Left renal cortex interstitium (tissue), 4 donors: ENCODE measurements at regions not wholly inside any gene's neighbourhood (a gene's known extent, or its start where the extent isn't known, plus 50 kb on each side); places are given as distances from the start of the nearest gene placed in this dataset.
A peak's percentile ranks its signal among the peaks of the same experiment; 100 is the strongest.
"Not testable (repeated sequence)": the region's sequence is repeated elsewhere in the genome, so short reads cannot be mapped to it uniquely, and the experiment has no call there.

ENCODE experiments used
- DNase-seq, 4 donors: peaks; one replicate each; pipeline ENCODE4 v3.0.0-alpha.2; 2013; ENCODE audit warnings: low read depth in 4 of 4, low spot score in 2 of 4, missing footprints in 1 of 4

DNA sequence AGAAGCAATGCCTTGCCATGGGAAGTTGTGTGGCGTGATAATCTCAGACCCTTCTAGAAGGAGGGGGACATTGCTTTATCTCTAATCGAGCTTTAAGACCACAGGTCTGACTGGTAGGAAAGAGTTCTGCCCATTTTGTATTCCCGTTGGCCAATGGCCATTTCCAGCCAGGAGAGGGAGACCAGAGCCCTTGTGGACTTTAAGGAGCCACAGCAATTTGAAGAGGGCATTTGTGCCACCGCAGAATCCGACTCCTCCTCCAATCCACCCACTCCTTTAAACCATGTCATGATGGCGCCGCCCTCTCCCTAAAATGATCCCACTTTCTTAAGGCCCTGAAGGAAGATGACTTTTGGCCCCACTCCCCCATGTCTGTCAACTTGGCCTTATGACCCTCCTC is 560.5 kb upstream of the ADAMTS16 start:
- no peak for DNase-seq

GRCh38 chr5:4580772-4581171 is 559.4 kb upstream of the ADAMTS16 start:
- no peak for DNase-seq

DNA sequence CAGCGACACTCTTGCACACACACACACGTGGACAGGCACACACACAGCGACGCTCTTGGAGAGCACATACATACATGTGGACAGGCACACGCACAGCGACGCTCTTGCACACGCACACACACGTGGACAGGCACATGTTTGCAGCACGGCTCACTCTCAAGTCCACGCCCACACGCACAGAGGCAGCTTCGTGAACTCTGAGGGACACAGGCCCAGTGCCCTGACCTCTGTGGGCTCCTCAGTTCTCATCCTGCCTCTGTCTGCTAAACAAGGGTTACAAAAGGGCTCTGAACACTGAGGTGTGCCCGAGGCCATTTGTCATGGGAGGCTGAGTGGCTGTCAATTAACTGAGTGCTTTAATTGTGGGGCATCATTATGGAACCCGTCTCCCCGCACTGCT is 558.8 kb upstream of the ADAMTS16 start:
- no peak for DNase-seq

DNA sequence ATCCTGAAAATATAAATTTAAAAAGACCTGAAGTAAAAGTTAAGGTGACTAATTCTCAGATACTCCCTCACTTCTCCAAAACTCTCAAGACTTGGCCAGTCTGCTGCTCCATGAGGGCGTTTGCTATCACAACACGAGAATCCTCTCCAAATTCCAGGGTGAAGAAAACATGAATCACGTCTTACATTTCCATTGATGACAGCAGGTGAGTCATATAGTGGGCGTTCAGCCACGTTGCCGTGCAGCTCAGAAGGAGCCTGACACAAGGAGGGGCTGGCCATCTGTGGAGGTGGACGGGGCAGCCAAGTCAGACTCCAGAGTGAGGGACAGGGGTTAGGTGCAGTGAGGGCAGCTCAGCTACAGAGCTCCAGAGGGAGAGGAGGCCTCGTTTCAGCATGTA is 555.1 kb upstream of the ADAMTS16 start:
- DNase-seq = no peak

GRCh38 chr5:4613440-4613839 is 526.7 kb upstream of the ADAMTS16 start:
- DNase-seq = no peak

DNA sequence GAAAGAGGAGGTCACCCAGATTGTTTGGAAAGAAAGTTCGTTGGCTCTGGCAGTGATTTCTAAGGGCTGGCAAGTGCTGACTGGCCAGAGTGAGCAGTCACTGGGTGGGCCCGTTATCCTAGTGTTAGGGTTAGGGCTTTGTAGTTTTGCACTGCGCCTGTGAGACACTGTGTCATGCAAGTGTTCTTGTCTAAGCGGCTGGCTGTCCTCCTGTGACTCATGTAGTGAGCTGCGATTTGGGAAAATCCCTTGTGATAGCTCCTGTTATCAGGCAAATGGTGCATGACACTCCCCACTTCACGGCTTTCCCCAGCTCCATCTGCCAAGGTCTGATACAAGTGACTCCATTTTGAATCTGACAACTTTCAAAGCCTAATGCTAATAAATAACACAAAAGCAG is 526.0 kb upstream of the ADAMTS16 start:
- DNase-seq = no peak

DNA sequence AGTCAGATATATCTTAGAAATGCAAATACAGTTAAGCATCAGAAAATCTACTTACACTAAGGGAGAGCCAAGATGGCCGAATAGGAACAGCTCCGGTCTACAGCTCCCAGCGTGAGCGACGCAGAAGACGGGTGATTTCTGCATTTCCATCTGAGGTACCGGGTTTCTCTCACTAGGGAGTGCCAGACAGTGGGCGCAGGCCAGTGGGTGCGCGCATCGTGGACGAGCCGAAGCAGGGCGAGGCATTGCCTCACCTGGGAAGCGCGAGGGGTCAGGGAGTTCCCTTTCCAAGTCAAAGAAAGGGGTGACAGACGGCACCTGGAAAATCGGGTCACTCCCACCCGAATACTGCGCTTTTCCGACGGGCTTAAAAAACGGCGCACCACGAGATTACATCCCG is 524.8 kb upstream of the ADAMTS16 start:
- DNase-seq = not testable (repeated sequence)

GRCh38 chr5:4625206-4625896 is 514.8 kb upstream of the ADAMTS16 start:
- no peak for DNase-seq

DNA sequence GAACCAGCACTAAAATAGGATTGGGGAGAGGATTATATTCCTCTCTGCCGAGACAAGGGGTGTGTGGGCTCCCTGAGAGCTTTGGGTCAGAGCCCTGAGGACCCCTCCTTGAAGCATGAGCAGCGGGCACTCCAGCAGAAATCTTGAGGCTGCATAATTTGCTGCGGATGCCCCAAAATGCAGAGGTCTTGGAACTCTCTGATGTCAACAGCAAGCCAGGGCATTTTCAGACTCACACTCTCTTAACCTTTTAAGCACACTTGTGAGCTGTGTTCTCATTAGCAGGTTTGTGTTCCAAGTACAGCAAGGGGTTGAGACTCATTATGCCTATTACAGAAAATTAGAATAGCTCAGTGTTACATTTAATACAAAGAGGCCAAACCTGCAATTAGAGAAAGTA is 513.0 kb upstream of the ADAMTS16 start:
- DNase-seq = no peak

- no peak for DNase-seq
Observed at GRCh38 chr5:4627929-4628328, 512.2 kb upstream of the ADAMTS16 start.

DNA sequence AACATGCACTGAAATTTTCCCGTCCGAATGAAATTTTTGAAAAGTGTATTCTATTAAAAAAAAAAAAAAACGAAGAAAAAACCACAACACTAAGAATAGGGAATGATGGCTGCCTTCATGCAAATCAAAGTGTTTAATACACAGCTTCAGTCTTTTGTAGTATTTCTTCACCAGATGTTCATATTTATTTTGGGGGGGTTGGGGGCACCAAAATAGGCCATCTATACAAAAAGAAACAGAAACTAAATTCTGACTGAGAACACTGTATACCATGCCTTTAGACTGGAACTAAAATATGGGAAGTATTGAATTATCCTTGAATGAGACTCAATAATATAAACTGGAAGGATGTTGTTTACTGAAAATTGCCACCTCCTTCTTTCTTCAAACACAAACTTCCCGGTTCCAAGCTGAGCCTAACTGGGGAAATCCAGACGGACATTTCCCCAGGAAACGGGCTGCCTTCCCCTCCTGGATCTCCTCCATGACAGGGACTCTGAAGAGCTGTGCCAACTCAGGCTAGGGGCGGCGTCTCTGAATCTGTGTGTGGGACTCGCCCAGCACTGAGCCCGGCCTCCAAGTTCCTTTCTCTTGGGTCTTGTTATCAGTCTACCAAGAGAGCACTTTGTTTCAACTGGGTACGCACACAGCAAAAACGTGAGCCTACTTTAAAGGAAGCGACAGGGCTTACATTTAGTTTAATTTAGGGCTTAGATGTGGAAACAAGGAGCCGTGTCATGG is 511.3 kb upstream of the ADAMTS16 start:
- DNase-seq = no peak

GRCh38 chr5:4630031-4630430 is 510.1 kb upstream of the ADAMTS16 start:
- DNase-seq = no peak

- DNase-seq = no peak
Observed at GRCh38 chr5:4634342-4634741, 505.8 kb upstream of the ADAMTS16 start.

GRCh38 chr5:4636378-4636777 is 503.8 kb upstream of the ADAMTS16 start:
- DNase-seq = no peak

GRCh38 chr5:4639946-4640345 is 500.2 kb upstream of the ADAMTS16 start:
- DNase-seq = no peak

DNA sequence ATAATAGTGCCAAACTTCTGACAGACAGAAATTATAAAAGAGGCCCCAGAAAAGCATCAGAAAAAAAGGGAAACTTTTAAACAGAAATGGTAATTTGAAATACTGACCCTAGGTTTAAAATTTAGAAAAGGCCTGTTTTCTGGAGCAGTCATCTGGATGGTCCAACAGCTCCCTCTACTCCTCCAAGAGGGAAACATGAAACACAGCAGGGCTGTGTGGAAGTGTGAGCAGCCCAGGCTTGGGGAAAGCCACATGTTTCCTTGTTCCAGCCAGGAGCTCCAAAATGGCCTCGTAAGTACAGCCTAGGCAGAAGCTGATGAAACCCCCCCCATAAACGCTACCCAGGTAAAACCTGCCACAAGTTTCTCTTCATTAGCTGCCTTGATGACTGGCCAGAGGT is 499.3 kb upstream of the ADAMTS16 start:
- no peak for DNase-seq

GRCh38 chr5:4642525-4642924 is 497.6 kb upstream of the ADAMTS16 start:
- DNase-seq = no peak

GRCh38 chr5:4643190-4643589 is 496.9 kb upstream of the ADAMTS16 start:
- DNase-seq = no peak

- no peak for DNase-seq
Observed at GRCh38 chr5:4643960-4644359, 496.2 kb upstream of the ADAMTS16 start.

DNA sequence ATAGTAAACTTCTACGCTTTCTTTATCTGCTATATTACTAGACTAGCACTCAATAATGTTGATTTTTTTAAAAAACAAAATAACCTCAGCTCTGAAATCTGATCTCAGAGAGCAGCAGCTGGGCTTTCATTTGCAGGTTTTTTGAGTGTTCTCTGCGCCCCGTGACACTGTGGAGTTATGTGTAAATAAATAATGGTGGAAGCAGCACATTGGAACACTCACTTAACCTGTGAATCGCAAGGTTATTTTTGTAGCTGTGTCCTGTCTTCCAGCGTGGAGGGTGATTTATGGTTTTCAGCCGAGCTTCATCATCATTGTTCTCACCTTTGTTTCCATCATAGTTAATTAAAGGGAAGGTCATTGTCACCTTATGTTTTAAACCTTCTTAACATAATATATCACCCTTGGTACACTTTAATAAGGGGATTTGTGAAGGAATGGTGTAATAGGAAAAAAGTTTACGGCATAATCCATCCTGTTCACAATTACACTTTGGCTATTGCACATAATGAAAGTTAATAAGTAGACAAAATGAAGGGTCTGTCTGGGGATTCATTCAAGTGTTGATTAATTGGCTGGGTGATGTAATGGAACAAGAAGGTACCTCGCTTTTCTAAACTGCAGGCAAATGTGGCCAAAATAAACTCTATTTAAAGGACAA is 493.3 kb upstream of the ADAMTS16 start:
- DNase-seq = peak in 2 of 4 donors; percentile 37 to 38

GRCh38 chr5:4647955-4648354 is 492.2 kb upstream of the ADAMTS16 start:
- no peak for DNase-seq
